Esophagus (tissue), 2 donors: ENCODE measurements at regions not wholly inside any gene's neighbourhood (a gene's known extent, or its start where the extent isn't known, plus 50 kb on each side); places are given as distances from the start of the nearest gene placed in this dataset.

Experiments used
- H3K27ac ChIP-seq, 2 donors: one replicate each; pipeline ENCODE4 v1.5.1; 2013; ENCODE audit warnings: low read depth in 2 of 2, mild to moderate bottlenecking in 2 of 2, inconsistent platforms in 1 of 2, low read length in 1 of 2, moderate library complexity in 1 of 2
- H3K27me3 ChIP-seq, 2 donors: one replicate each; pipeline ENCODE4 v1.6.1; 2013; ENCODE audit warnings: low read length in 2 of 2, control low read depth in 1 of 2, mild to moderate bottlenecking in 1 of 2; ENCODE audit not compliant: insufficient read depth in 2 of 2, control insufficient read depth in 1 of 2
- H3K36me3 ChIP-seq, 2 donors: one replicate each; pipeline ENCODE4 v1.6.1; 2013; ENCODE audit warnings: low read length in 1 of 2; ENCODE audit not compliant: control insufficient read depth in 2 of 2, insufficient read depth in 2 of 2
- H3K4me1 ChIP-seq, 2 donors: one replicate each; pipeline ENCODE4 v1.6.1; 2013; ENCODE audit warnings: low read length in 1 of 2; ENCODE audit not compliant: control insufficient read depth in 2 of 2, insufficient read depth in 2 of 2
- H3K4me3 ChIP-seq, 2 donors: one replicate each; pipeline ENCODE4 v1.5.1; 2013; ENCODE audit warnings: low read length in 2 of 2, mild to moderate bottlenecking in 2 of 2, low read depth in 1 of 2, moderate library complexity in 1 of 2
- H3K9me3 ChIP-seq, 2 donors: one replicate each; pipeline ENCODE4 v1.6.1; 2013; ENCODE audit warnings: mild to moderate bottlenecking in 2 of 2, low read depth in 1 of 2, low read length in 1 of 2, moderate library complexity in 1 of 2; ENCODE audit not compliant: control insufficient read depth in 2 of 2, insufficient read depth in 1 of 2
- WGBS, 2 donors: extraction: QIAGEN DNeasy Blood & Tissue Kit; methylation state at CpG; one replicate each; pipeline ENCODE4 v1.1.7; 2013; 5-methylcytosine and 5-hydroxymethylcytosine counted together
- donor health status: healthy with polysubstance abuse.
- donor health status: Bipolar disorder and iron deficiency.

- Histone ChIP-seq H3K9me3 (no peaks in the 10 kb centered on the region), H3K27ac (no peak overlapping the region), H3K27me3 (no peaks in the 10 kb centered on the region), H3K36me3 (no peaks in the 10 kb centered on the region), H3K4me1 (no peaks in the 10 kb centered on the region), H3K4me3 (no peak overlapping the region)
- 50 to 70% methylated on average over 1 of the region's 1 CpG for WGBS, 2 donors
These were observed 351.4 kb downstream of the PLK2 start for GRCh38 chr5:58108511-58108910.

GRCh38 chr5:58107704-58108103, 352.2 kb downstream of the PLK2 start:
- Histone ChIP-seq H3K4me1 (no peaks in the 10 kb centered on the region), H3K9me3 (no peaks in the 10 kb centered on the region), H3K27ac (no peak overlapping the region), H3K27me3 (no peaks in the 10 kb centered on the region), H3K36me3 (no peaks in the 10 kb centered on the region), H3K4me3 (no peak overlapping the region)
- WGBS, 2 donors = 76 to 81% methylated on average over 2 of the region's 2 CpGs

- no peaks in the 10 kb centered on the region for H3K27me3 ChIP-seq
- H3K4me1 ChIP-seq = no peaks in the 10 kb centered on the region
- 64 to 71% methylated on average over 3 of the region's 3 CpGs for WGBS, 2 donors
- H3K36me3 ChIP-seq = no peaks in the 10 kb centered on the region
- H3K9me3 ChIP-seq = no peaks in the 10 kb centered on the region
- no peak overlapping the region for H3K27ac ChIP-seq
- H3K4me3 ChIP-seq = no peak overlapping the region
These were observed 353.0 kb downstream of the PLK2 start for GRCh38 chr5:58106754-58107410.

- H3K4me1 ChIP-seq = no peaks in the 10 kb centered on the region
- H3K9me3 ChIP-seq = no peaks in the 10 kb centered on the region
- H3K4me3 ChIP-seq = no peak overlapping the region
- WGBS, 2 donors = 91 to 93% methylated on average over 2 of the region's 2 CpGs
- H3K27me3 ChIP-seq = no peaks in the 10 kb centered on the region
- H3K27ac ChIP-seq = no peak overlapping the region
- no peaks in the 10 kb centered on the region for H3K36me3 ChIP-seq
These were observed 354.1 kb downstream of the PLK2 start for GRCh38 chr5:58105836-58106235.

GRCh38 chr5:58099257-58099656, 360.6 kb downstream of the PLK2 start:
- 60 to 74% methylated on average over 2 of the region's 2 CpGs for WGBS, 2 donors
- Histone ChIP-seq H3K27me3 (no peaks in the 10 kb centered on the region), H3K4me1 (no peaks in the 10 kb centered on the region), H3K9me3 (no peaks in the 10 kb centered on the region), H3K36me3 (no peaks in the 10 kb centered on the region), H3K4me3 (no peak overlapping the region), H3K27ac (no peak overlapping the region)

- no peak overlapping the region for H3K27ac ChIP-seq
- H3K4me1 ChIP-seq = peaks cover 0 to 2% of the 10 kb centered on the region in 2 donors
- no peaks in the 10 kb centered on the region for H3K9me3 ChIP-seq
- H3K36me3 ChIP-seq = no peaks in the 10 kb centered on the region
- 26 to 51% methylated on average over 5 of the region's 5 CpGs for WGBS, 2 donors
- no peaks in the 10 kb centered on the region for H3K27me3 ChIP-seq
- H3K4me3 ChIP-seq = no peak overlapping the region
These were observed 365.9 kb downstream of the PLK2 start for GRCh38 chr5:58094031-58094430.

- no peak overlapping the region for H3K27ac ChIP-seq
- H3K4me1 ChIP-seq = peaks cover 0 to 2% of the 10 kb centered on the region in 2 donors
- H3K4me3 ChIP-seq = no peak overlapping the region
- no peaks in the 10 kb centered on the region for H3K27me3 ChIP-seq
- no peaks in the 10 kb centered on the region for H3K36me3 ChIP-seq
- 76 to 77% methylated on average over 4 of the region's 4 CpGs for WGBS, 2 donors
- no peaks in the 10 kb centered on the region for H3K9me3 ChIP-seq
These were observed 369.2 kb downstream of the PLK2 start for GRCh38 chr5:58090704-58091103.

- Histone ChIP-seq H3K27ac (no peak overlapping the region), H3K27me3 (no peaks in the 10 kb centered on the region), H3K36me3 (no peaks in the 10 kb centered on the region), H3K9me3 (no peaks in the 10 kb centered on the region), H3K4me3 (no peak overlapping the region), H3K4me1 (peaks cover 0 to 1% of the 10 kb centered on the region in 2 donors)
- WGBS, 2 donors = 69 to 73% methylated on average over 5 of the region's 5 CpGs
These were observed 370.9 kb downstream of the PLK2 start for GRCh38 chr5:58088941-58089340.

GRCh38 chr5:58087905-58088304, 372.0 kb downstream of the PLK2 start:
- whole genome bisulfite sequencing, 2 donors = 85% methylated on average over 2 of the region's 2 CpGs

GRCh38 chr5:58087123-58087522, 372.8 kb downstream of the PLK2 start:
- H3K4me1 ChIP-seq = no peaks in the 10 kb centered on the region
- H3K27me3 ChIP-seq = no peaks in the 10 kb centered on the region
- 48 to 60% methylated on average over 1 of the region's 1 CpG for WGBS, 2 donors
- H3K9me3 ChIP-seq = no peaks in the 10 kb centered on the region
- H3K36me3 ChIP-seq = no peaks in the 10 kb centered on the region
- no peak overlapping the region for H3K4me3 ChIP-seq
- no peak overlapping the region for H3K27ac ChIP-seq

More at GRCh38 chr5:58087905-58088304, 372.0 kb downstream of the PLK2 start:
- no peaks in the 10 kb centered on the region for H3K4me1 ChIP-seq
- no peak overlapping the region for H3K27ac ChIP-seq
- no peaks in the 10 kb centered on the region for H3K9me3 ChIP-seq
- no peaks in the 10 kb centered on the region for H3K27me3 ChIP-seq
- H3K36me3 ChIP-seq = no peaks in the 10 kb centered on the region
- no peak overlapping the region for H3K4me3 ChIP-seq
